H1 (cell line): ENCODE measurements at regions not wholly inside any gene's neighbourhood (a gene's known extent, or its start where the extent isn't known, plus 50 kb on each side); places are given as distances from the start of the nearest gene placed in this dataset.

ENCODE experiments used
- CTCF ChIA-PET: fragments of 300-600 bp; sonication (Branson Sonifier 250); formaldehyde crosslinking; loops from one replicate; lab custom pipeline; 2021; ENCODE audit not compliant: partially characterized antibody; lab: Charles Lee
- POLR2A ChIA-PET: fragments of 300-600 bp; sonication (Branson Sonifier 250); formaldehyde crosslinking; loops from one replicate; lab custom pipeline; 2021; ENCODE audit warnings: inconsistent platforms; ENCODE audit not compliant: partially characterized antibody; lab: Charles Lee
- DNase-seq, 2 experiments: peaks; one replicate each; pipeline versions ENCODE4 v3.0.0 to v3.0.0-alpha.2; 2010 to 2022; ENCODE audit warnings: low spot score in 2 of 2, low read depth in 1 of 2, mixed read lengths in 1 of 2
- FAIRE-seq: peaks from 2 replicates; lab custom pipeline; 2011; peaks lifted over from hg19 to GRCh38; lab: Jason Lieb, UNC
- H2AFZ ChIP-seq: 2 replicates; pipeline ENCODE4 v1.8.1; 2012; ENCODE audit warnings: low read length, inconsistent platforms
- H2AK5ac ChIP-seq: 2 replicates; pipeline ENCODE4 v1.6.1; 2013; ENCODE audit warnings: low read depth, low read length
- H2BK120ac ChIP-seq: replicated peaks from 2 replicates; pipeline ENCODE3; 2013; ENCODE audit warnings: low read depth, low read length, inconsistent platforms
- H2BK12ac ChIP-seq: 2 replicates; pipeline ENCODE4 v1.6.1; 2013; ENCODE audit warnings: low read depth, low read length
- H2BK15ac ChIP-seq: 2 replicates; pipeline ENCODE4 v1.6.1; 2013; ENCODE audit warnings: low read length
- H2BK20ac ChIP-seq: 2 replicates; pipeline ENCODE4 v1.6.1; 2013; ENCODE audit warnings: low read length
- H2BK5ac ChIP-seq: 2 replicates; pipeline ENCODE4 v1.6.1; 2013; ENCODE audit warnings: low read depth, low read length
- H3K14ac ChIP-seq: 2 replicates; pipeline ENCODE4 v1.6.1; 2013; ENCODE audit warnings: inconsistent platforms; ENCODE audit not compliant: insufficient read length
- H3K18ac ChIP-seq: 2 replicates; pipeline ENCODE4 v1.6.1; 2013; ENCODE audit warnings: low read length; ENCODE audit errors: extremely low read depth
- H3K23ac ChIP-seq: 2 replicates; pipeline ENCODE4 v1.6.1; 2013; ENCODE audit warnings: inconsistent platforms; ENCODE audit not compliant: insufficient read length
- H3K23me2 ChIP-seq: 2 replicates; pipeline ENCODE4 v1.6.1; 2013; ENCODE audit warnings: low read depth, low read length
- H3K27ac ChIP-seq: 2 replicates; pipeline ENCODE4 v1.6.1; 2011; ENCODE audit warnings: low read depth, low read length, inconsistent platforms
- H3K27me3 ChIP-seq, 4 experiments: replicated peaks in 1 of 4; 1 replicate in 1 of 4; 2 replicates in 3 of 4; pipeline versions ENCODE4 v1.6.1 to v1.8.1; 2011 to 2013; ENCODE audit warnings: low read length in 3 of 4, mild to moderate bottlenecking in 3 of 4, inconsistent platforms in 2 of 4, mixed read lengths in 2 of 4, moderate library complexity in 1 of 4; ENCODE audit not compliant: control insufficient read depth in 3 of 4, insufficient read depth in 3 of 4; ENCODE audit errors: extremely low read depth in 1 of 4
- H3K36me3 ChIP-seq, 4 experiments: 2 replicates each; pipeline versions ENCODE4 v1.6.1 to v1.8.1; 2011 to 2013; ENCODE audit warnings: mild to moderate bottlenecking in 4 of 4, low read length in 3 of 4, moderate library complexity in 2 of 4, control low read depth in 1 of 4, inconsistent platforms in 1 of 4; ENCODE audit not compliant: insufficient read depth in 4 of 4, control insufficient read depth in 2 of 4
- H3K4ac ChIP-seq: replicated peaks from 2 replicates; pipeline ENCODE3; 2013; ENCODE audit warnings: low read length, low read depth, mixed read lengths, inconsistent platforms; ENCODE audit not compliant: insufficient read length
- H3K4me1 ChIP-seq, 4 experiments: replicated peaks in 1 of 4; 1 replicate in 1 of 4; 2 replicates in 3 of 4; pipeline versions ENCODE4 v1.6.1 to v1.8.1; 2011 to 2013; ENCODE audit warnings: low read length in 3 of 4, inconsistent platforms in 2 of 4, mixed read lengths in 1 of 4; ENCODE audit not compliant: insufficient read depth in 4 of 4, control insufficient read depth in 3 of 4
- H3K4me2 ChIP-seq, 2 experiments: 2 replicates each; pipeline versions ENCODE4 v1.6.1 to v1.8.1; 2011 to 2013; ENCODE audit warnings: low read depth in 2 of 2, low read length in 2 of 2, control low read depth in 1 of 2, inconsistent platforms in 1 of 2, mild to moderate bottlenecking in 1 of 2; ENCODE audit not compliant: insufficient read depth in 1 of 2
- H3K4me3 ChIP-seq, 4 experiments: fragments of 200-600, 300-600 bp in 1 of 4; sonication (generic), shearing (Covaris generic), sonication (Bioruptor Twin) in 1 of 4; 2 replicates each; pipeline versions ENCODE4 v1.5.1 to v1.8.1; 2011 to 2016; ENCODE audit warnings: low read length in 4 of 4, low read depth in 3 of 4, control low read depth in 2 of 4, inconsistent platforms in 2 of 4, mild to moderate bottlenecking in 2 of 4, mixed read lengths in 1 of 4, moderate library complexity in 1 of 4; ENCODE audit not compliant: insufficient read depth in 2 of 4; ENCODE audit errors: extremely low read depth in 1 of 4
- H3K56ac ChIP-seq: replicated peaks from 2 replicates; pipeline ENCODE3; 2013; ENCODE audit warnings: low read depth, mild to moderate bottlenecking, mixed read lengths, low read length, inconsistent platforms; ENCODE audit not compliant: insufficient read length
- H3K79me1 ChIP-seq: 2 replicates; pipeline ENCODE4 v1.6.1; 2013; ENCODE audit warnings: low read depth, low read length, control low read depth
- H3K79me2 ChIP-seq, 2 experiments: 2 replicates each; pipeline versions ENCODE4 v1.6.1 to v1.8.1; 2012 to 2013; ENCODE audit warnings: low read length in 2 of 2, mild to moderate bottlenecking in 2 of 2, inconsistent platforms in 1 of 2; ENCODE audit not compliant: insufficient read depth in 2 of 2, control insufficient read depth in 1 of 2
- H3K9ac ChIP-seq, 4 experiments: replicated peaks in 1 of 4; 1 replicate in 1 of 4; 2 replicates in 3 of 4; pipeline versions ENCODE4 v1.6.1 to v1.8.1; 2011 to 2013; ENCODE audit warnings: low read depth in 3 of 4, low read length in 3 of 4, control low read depth in 2 of 4, mild to moderate bottlenecking in 2 of 4, moderate library complexity in 2 of 4, inconsistent platforms in 1 of 4; ENCODE audit errors: extremely low read depth in 1 of 4
- H3K9me3 ChIP-seq, 2 experiments: 2 replicates each; pipeline versions ENCODE4 v1.6.1 to v1.8.1; 2012 to 2013; ENCODE audit warnings: mild to moderate bottlenecking in 2 of 2, moderate library complexity in 2 of 2, control low read depth in 1 of 2, inconsistent platforms in 1 of 2, low read depth in 1 of 2, low read length in 1 of 2, mixed read lengths in 1 of 2; ENCODE audit not compliant: insufficient read depth in 2 of 2
- H4K20me1 ChIP-seq, 2 experiments: replicated peaks in 1 of 2; 2 replicates each; pipeline versions ENCODE3 to v1.8.1; 2011 to 2013; ENCODE audit warnings: inconsistent platforms in 2 of 2, low read length in 2 of 2, mild to moderate bottlenecking in 1 of 2; ENCODE audit not compliant: insufficient read depth in 2 of 2, control insufficient read depth in 1 of 2
- H4K5ac ChIP-seq: 2 replicates; pipeline ENCODE4 v1.6.1; 2013; ENCODE audit warnings: low read length, low read depth, mixed read lengths, inconsistent platforms; ENCODE audit not compliant: insufficient read length
- H4K8ac ChIP-seq: 2 replicates; pipeline ENCODE4 v1.8.0; 2013; ENCODE audit warnings: mild to moderate bottlenecking, moderate library complexity, low read length, inconsistent platforms; ENCODE audit not compliant: insufficient read depth; ENCODE audit errors: extremely low read depth
- H4K91ac ChIP-seq: replicated peaks from 2 replicates; pipeline ENCODE3; 2013; ENCODE audit warnings: low read length, mixed read lengths, inconsistent platforms; ENCODE audit not compliant: insufficient read length
- ASH2L ChIP-seq: fragments of 200-600, 300-600 bp; sonication (generic); IDR thresholded peaks from one replicate; pipeline ENCODE4 v1.7.1; 2017; ENCODE audit warnings: low read length
- CEBPB ChIP-seq: IDR thresholded peaks from 2 replicates; pipeline ENCODE4 v1.6.1; 2012; ENCODE audit warnings: low read depth, low read length
- EP300 ChIP-seq, 2 experiments: IDR thresholded peaks; 1 replicate in 1 of 2; 2 replicates in 1 of 2; pipeline ENCODE4 v1.6.1; 2011 to 2012; ENCODE audit warnings: low read depth in 2 of 2, low read length in 2 of 2, mild to moderate bottlenecking in 2 of 2, borderline replicate concordance in 1 of 2, inconsistent platforms in 1 of 2, moderate library complexity in 1 of 2
- GABPA ChIP-seq: IDR thresholded peaks from 2 replicates; pipeline ENCODE4 v1.6.1; 2011; ENCODE audit warnings: mild to moderate bottlenecking, low read length, moderate library complexity, borderline replicate concordance; ENCODE audit not compliant: insufficient read depth
- HDAC2 ChIP-seq, 2 experiments: fragments of 300-600 bp in 1 of 2; sonication (generic) in 1 of 2; IDR thresholded peaks; 2 replicates each; pipeline ENCODE4 v1.6.1; 2011 to 2012; ENCODE audit warnings: low read depth in 2 of 2, low read length in 2 of 2, mild to moderate bottlenecking in 2 of 2, moderate library complexity in 2 of 2, borderline replicate concordance in 1 of 2, inconsistent platforms in 1 of 2
- KDM4A ChIP-seq: IDR thresholded peaks from one replicate; pipeline ENCODE4 v1.7.1; 2012; ENCODE audit warnings: low read depth, mild to moderate bottlenecking, moderate library complexity, low read length, inconsistent platforms; ENCODE audit not compliant: severe bottlenecking
- RXRA ChIP-seq: IDR thresholded peaks from 2 replicates; pipeline ENCODE4 v1.6.1; 2011; ENCODE audit warnings: low read depth, mild to moderate bottlenecking, low read length, moderate library complexity; ENCODE audit not compliant: insufficient read depth
- SP4 ChIP-seq: IDR thresholded peaks from 2 replicates; pipeline ENCODE4 v1.6.1; 2012; ENCODE audit warnings: low read length, inconsistent platforms
- SUZ12 ChIP-seq: fragments of 200-600 bp; sonication (generic); IDR thresholded peaks from 2 replicates; pipeline ENCODE4 v1.6.1; 2012; ENCODE audit warnings: mild to moderate bottlenecking, inconsistent platforms, low read length, moderate library complexity, mixed read lengths
- TAF1 ChIP-seq: IDR thresholded peaks from 2 replicates; pipeline ENCODE4 v1.6.1; 2011; ENCODE audit warnings: mild to moderate bottlenecking, low read depth, low read length
- WGBS, 2 experiments: shearing (Covaris generic) in 1 of 2; methylation state at CpG; one replicate each; pipeline versions ENCODE4 v1.1.6 to v1.1.7; 2013 to 2015; ENCODE audit warnings: low lambda C conversion rate in 2 of 2, mixed read lengths in 2 of 2, inconsistent platforms in 1 of 2, low coverage in 1 of 2, missing lambda C conversion rate in 1 of 2; ENCODE audit not compliant: insufficient replicate concordance in 2 of 2, insufficient coverage in 1 of 2, insufficient read length in 1 of 2; ENCODE audit errors: extremely low coverage in 1 of 2, missing lambda C conversion rate in 1 of 2; 5-methylcytosine and 5-hydroxymethylcytosine counted together
- TF ChIP-seq, protein P1 (sequence below): IDR thresholded peaks from 2 replicates; pipeline ENCODE4 v1.6.1; 2012; ENCODE audit warnings: inconsistent platforms

DNA sequence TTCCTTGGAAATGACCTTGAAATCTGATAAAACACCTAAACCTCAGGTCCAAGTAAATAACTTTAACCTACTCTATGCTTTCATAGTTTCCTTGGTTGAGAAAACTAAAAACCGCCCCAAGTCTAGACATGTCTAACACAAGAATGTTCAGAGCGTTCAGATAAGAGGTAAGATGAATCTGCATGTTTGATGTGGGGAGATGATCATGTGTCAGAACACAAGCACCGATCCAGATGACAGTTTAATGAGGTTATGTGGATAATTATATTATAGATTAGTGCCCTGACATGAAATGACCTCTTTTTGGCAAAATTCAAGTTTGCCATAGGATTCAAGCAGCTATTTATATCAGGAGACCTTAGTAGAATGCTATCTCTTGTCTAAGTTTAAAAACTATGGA, 729.8 kb upstream of the SOX11 start:
- no peak overlapping the region for H2BK20ac ChIP-seq
- no peak overlapping the region for H3K4me2 ChIP-seq
- no peak overlapping the region for H4K8ac ChIP-seq
- H3K4me3 ChIP-seq = no peak overlapping the region
- FAIRE-seq (no peak), DNase-seq (no peak)
- H3K9ac ChIP-seq = no peak overlapping the region
- H2BK12ac ChIP-seq = no peak overlapping the region
- H3K27me3 ChIP-seq = no peaks in the 10 kb centered on the region
- H3K79me1 ChIP-seq = no peaks in the 10 kb centered on the region
- WGBS, 2 experiments = 91% methylated on average over 3 of the region's 3 CpGs; no CpG with 5 or more reads in 1 of the 2 experiments
- H3K18ac ChIP-seq = no peak overlapping the region
- H3K79me2 ChIP-seq = no peaks in the 10 kb centered on the region
- H2BK5ac ChIP-seq = no peak overlapping the region
- H3K4ac ChIP-seq = no peak overlapping the region
- TF ChIP-seq SP4 (no peak), TAF1 (no peak), RXRA (no peak), KDM4A (no peak), CEBPB (no peak), EP300 (IDR thresholded peaks at IDR 0.05; ENCODE audit: borderline replicate concordance in 1 of 2, low read depth in 2 of 2, low read length in 2 of 2) (no peak), SUZ12 (no peak), HDAC2 (IDR thresholded peaks at IDR 0.05; ENCODE audit: borderline replicate concordance in 1 of 2, low read depth in 2 of 2, low read length in 2 of 2) (no peak), GABPA (no peak), ASH2L (no peak)
- TF ChIP-seq, protein P1, sequence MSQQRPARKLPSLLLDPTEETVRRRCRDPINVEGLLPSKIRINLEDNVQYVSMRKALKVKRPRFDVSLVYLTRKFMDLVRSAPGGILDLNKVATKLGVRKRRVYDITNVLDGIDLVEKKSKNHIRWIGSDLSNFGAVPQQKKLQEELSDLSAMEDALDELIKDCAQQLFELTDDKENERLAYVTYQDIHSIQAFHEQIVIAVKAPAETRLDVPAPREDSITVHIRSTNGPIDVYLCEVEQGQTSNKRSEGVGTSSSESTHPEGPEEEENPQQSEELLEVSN = no peak
- H3K14ac ChIP-seq = no peak overlapping the region
- H2BK120ac ChIP-seq = no peak overlapping the region
- H2AK5ac ChIP-seq = no peak overlapping the region
- H3K56ac ChIP-seq = no peak overlapping the region
- H3K27ac ChIP-seq = no peak overlapping the region
- no peak overlapping the region for H3K23ac ChIP-seq
- H3K9me3 ChIP-seq = no peaks in the 10 kb centered on the region
- no peaks in the 10 kb centered on the region for H3K4me1 ChIP-seq
- H2BK15ac ChIP-seq = no peak overlapping the region
- no peak overlapping the region for H2AFZ ChIP-seq
- peaks cover 0 to 5% of the 10 kb centered on the region in 2 experiments for H4K20me1 ChIP-seq
- POLR2A ChIA-PET = no interaction called here
- H4K91ac ChIP-seq = no peak overlapping the region
- no peaks in the 10 kb centered on the region for H3K36me3 ChIP-seq
- peaks cover 5% of the 10 kb centered on the region; the same call in 1 of the 2 replicates for H3K23me2 ChIP-seq
- no peak overlapping the region for H4K5ac ChIP-seq
- CTCF ChIA-PET = interaction anchor here (0.7 kb wide), 1 partner anchor 545 kb away, joined by 3 read pairs; no protein-coding TSS in a partner anchor
